NT2/D1 (cell line): ENCODE measurements at regions not wholly inside any gene's neighbourhood (a gene's known extent, or its start where the extent isn't known, plus 50 kb on each side); places are given as distances from the start of the nearest gene placed in this dataset.

ENCODE experiments used
- DNase-seq: peaks from one replicate; pipeline ENCODE4 v3.0.0-alpha.2; 2011; ENCODE audit warnings: low read depth, low spot score
- H3K27me3 ChIP-seq: 2 replicates; pipeline ENCODE4 v1.6.0; 2011; ENCODE audit warnings: mild to moderate bottlenecking; ENCODE audit not compliant: insufficient read length, insufficient read depth
- H3K36me3 ChIP-seq: 2 replicates; pipeline ENCODE4 v1.6.1; 2011; ENCODE audit warnings: mild to moderate bottlenecking, low read length, mixed read lengths; ENCODE audit not compliant: insufficient read depth, insufficient read length
- H3K4me1 ChIP-seq: 2 replicates; pipeline ENCODE4 v1.5.1; 2011; ENCODE audit not compliant: insufficient read depth, insufficient read length
- H3K4me3 ChIP-seq: 2 replicates; pipeline ENCODE4 v1.5.1; 2011; ENCODE audit warnings: low read depth; ENCODE audit not compliant: insufficient read length
- H3K9ac ChIP-seq: 2 replicates; pipeline ENCODE4 v1.6.0; 2011; ENCODE audit warnings: low read depth; ENCODE audit not compliant: insufficient read length
- H3K9me3 ChIP-seq: 2 replicates; pipeline ENCODE4 v1.5.1; 2011; ENCODE audit warnings: mild to moderate bottlenecking, low read length; ENCODE audit not compliant: insufficient read depth
- SUZ12 ChIP-seq: IDR thresholded peaks from 2 replicates; pipeline ENCODE4 v1.6.1; 2011; ENCODE audit not compliant: insufficient read length, insufficient read depth; ENCODE audit errors: extremely low read depth
- YY1 ChIP-seq: IDR thresholded peaks from 2 replicates; pipeline ENCODE4 v1.6.1; 2011; ENCODE audit not compliant: insufficient read length, insufficient read depth
- ZNF274 ChIP-seq: IDR thresholded peaks from 2 replicates; pipeline ENCODE4 v1.6.1; 2011; ENCODE audit warnings: mild to moderate bottlenecking, low read depth, low read length

DNA sequence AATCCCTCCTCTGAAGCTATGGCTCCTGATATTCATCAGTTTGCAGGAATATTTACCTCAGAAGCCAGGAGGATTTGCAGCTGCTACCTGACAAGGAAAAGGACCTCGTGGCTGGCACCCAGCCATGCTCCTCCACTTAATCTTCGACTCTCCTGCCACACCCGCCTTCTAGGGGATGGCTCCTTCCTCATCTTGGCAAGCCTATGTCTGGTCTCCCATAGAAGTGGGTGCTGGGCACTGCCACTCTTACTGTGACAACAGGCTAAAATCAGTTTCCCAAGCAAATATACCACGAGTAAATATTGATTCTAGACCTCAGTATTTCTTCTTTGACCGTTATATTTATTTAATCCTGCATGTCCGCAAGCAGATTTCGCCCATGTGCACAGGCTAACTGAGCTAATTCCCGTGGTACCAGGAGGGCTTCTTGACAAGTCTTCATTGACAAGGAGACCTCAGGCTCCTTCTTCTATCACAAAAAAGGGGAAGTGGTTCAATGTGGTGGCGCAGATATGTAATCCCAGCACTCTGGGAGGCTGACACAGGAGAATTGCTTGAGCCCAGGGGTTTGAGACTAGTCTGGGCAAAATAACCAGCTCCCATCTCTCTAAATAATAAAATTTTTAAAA, 52.6 kb upstream of the DCTD start:
- no peaks in the 10 kb centered on the region for H3K9me3 ChIP-seq
- no peaks in the 10 kb centered on the region for H3K36me3 ChIP-seq
- no peaks in the 10 kb centered on the region for H3K4me1 ChIP-seq
- H3K27me3 ChIP-seq = no peaks in the 10 kb centered on the region
- no peak overlapping the region for H3K9ac ChIP-seq
- TF ChIP-seq SUZ12 (no peak), YY1 (no peak), ZNF274 (no peak)
- no peak overlapping the region for H3K4me3 ChIP-seq
- DNase-seq = no peak

DNA sequence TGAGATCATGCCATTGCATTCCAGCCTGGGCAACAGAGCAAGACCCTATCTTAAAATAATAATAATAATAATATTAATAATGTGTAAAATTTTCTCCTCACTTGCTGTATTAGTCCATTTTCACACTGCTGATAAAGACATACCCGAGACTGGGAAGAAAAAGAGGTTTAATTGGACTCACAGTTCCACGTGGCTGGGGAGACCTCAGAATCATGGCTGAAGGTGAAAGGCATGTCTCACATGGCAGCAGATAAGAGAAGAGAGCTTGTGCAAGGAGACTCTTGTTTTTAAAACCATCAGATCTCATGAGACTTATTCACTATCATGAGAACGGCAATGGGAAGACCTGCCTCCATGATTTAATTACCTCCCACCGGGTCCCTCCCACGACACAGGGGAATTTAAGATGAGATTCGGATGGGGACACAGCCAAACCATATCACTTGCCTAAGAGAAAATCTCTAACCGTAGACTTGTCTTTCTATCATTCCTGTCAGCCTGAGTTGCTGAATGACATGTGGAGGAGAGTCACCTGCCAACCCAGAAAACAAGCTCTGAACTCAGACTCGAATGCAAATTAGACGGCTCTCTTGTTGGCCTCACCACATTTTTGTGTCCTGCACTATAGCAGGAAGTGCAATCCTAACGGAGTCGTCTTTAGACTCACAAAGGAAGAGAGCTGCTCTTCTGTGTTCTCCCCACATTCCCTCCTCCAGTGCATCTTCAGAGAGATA, 51.9 kb upstream of the DCTD start:
- Histone ChIP-seq H3K27me3 (no peaks in the 10 kb centered on the region), H3K9ac (no peak overlapping the region), H3K36me3 (no peaks in the 10 kb centered on the region), H3K9me3 (no peaks in the 10 kb centered on the region), H3K4me1 (no peaks in the 10 kb centered on the region), H3K4me3 (no peak overlapping the region)
- peak; percentile 16 for DNase-seq
- TF ChIP-seq ZNF274 (no peak), SUZ12 (no peak), YY1 (no peak)

DNA sequence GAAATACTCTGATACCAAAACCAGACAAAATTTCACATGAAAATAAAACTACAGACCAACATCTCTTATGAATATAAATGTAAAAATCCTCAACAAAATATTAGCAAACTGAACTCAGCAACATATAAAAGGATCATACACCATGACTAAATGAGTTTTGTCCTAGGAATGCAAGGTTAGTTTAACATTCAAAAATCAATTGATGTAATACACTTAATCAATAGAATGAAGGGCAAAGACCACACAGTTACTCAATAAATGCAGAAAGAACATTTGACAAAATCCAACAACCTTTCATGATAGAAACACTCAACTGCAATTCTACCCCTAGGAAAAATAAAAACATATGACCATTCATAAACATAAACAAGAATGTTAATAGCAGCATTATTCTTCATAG, 50.2 kb upstream of the DCTD start:
- Histone ChIP-seq H3K9ac (no peak overlapping the region), H3K36me3 (no peaks in the 10 kb centered on the region), H3K9me3 (no peaks in the 10 kb centered on the region), H3K4me1 (no peaks in the 10 kb centered on the region), H3K4me3 (no peak overlapping the region), H3K27me3 (no peaks in the 10 kb centered on the region)
- no peak for TF ChIP-seq SUZ12
- TF ChIP-seq YY1 = no peak
- no peak for TF ChIP-seq ZNF274
- no peak for DNase-seq
